ENCODE measurements at regions not wholly inside any gene's neighbourhood (a gene's known extent, or its start where the extent isn't known, plus 50 kb on each side); places are given as distances from the start of the nearest gene placed in this dataset.

GRCh38 chr9:101993771-101994170 is 255.3 kb upstream of the GRIN3A start:
- ChIA-PET POLR2A (no interaction called here), CTCF (no interaction called here)
- intact Hi-C loops (cut with micrococcal nuclease; ENCODE audit: unreplicated experiment) (no loop called here), in situ Hi-C loops (cut with HindIII; ENCODE audit: low pct_unique_long_range_greater_than_20kb, low sequenced_read_pairs) (no loop called here)
- no TSS peak for BruUV-seq (replicated peaks)
- H3K27me3 ChIP-seq (ENCODE audit: control insufficient read depth, insufficient read depth, low read length): no peaks in the 10 kb centered on the region
- H3K4me1 ChIP-seq (ENCODE audit: control insufficient read depth, insufficient read depth, low read length): no peaks in the 10 kb centered on the region
- DNase-seq (ENCODE audit: low read depth, low spot score) (no peak), ATAC-seq (no peak)
- H3K9me3 ChIP-seq (ENCODE audit: control insufficient read depth, insufficient read depth, low read depth, low read length): no peaks in the 10 kb centered on the region
- H3K27ac ChIP-seq (ENCODE audit: low read length): no peak overlapping the region
- H3K36me3 ChIP-seq (ENCODE audit: control insufficient read depth, insufficient read depth, low read length): no peaks in the 10 kb centered on the region
- no peak for TF ChIP-seq REST (IDR thresholded peaks at IDR 0.05; ENCODE audit: insufficient read depth in 1 of 2, low read depth in 2 of 2, low read length in 1 of 2)
- TF ChIP-seq POLR2AphosphoS5 (IDR thresholded peaks at IDR 0.05; ENCODE audit: low read depth, low read length): no peak
- TF ChIP-seq CTCF (IDR thresholded peaks at IDR 0.05): no peak
- TF ChIP-seq TCF7L2 (IDR thresholded peaks at IDR 0.05; ENCODE audit: low read depth, low read length): no peak
- no peak for TF ChIP-seq SIN3A (IDR thresholded peaks at IDR 0.05; ENCODE audit: borderline replicate concordance, insufficient read depth, low read depth, low read length)
- no peak overlapping the region for H3K4me3 ChIP-seq (ENCODE audit: low read depth in 2 of 2, low read length in 2 of 2)

GRCh38 chr9:101991926-101992325 is 253.5 kb upstream of the GRIN3A start:
- DNase-seq (ENCODE audit: low read depth, low spot score): no peak
- ChIA-PET POLR2A (no interaction called here), CTCF (no interaction called here)
- TF ChIP-seq CTCF (IDR thresholded peaks at IDR 0.05) (no peak), SIN3A (IDR thresholded peaks at IDR 0.05; ENCODE audit: borderline replicate concordance, insufficient read depth, low read depth, low read length) (no peak), REST (IDR thresholded peaks at IDR 0.05; ENCODE audit: insufficient read depth in 1 of 2, low read depth in 2 of 2, low read length in 1 of 2) (no peak), TCF7L2 (IDR thresholded peaks at IDR 0.05; ENCODE audit: low read depth, low read length) (no peak), POLR2AphosphoS5 (IDR thresholded peaks at IDR 0.05; ENCODE audit: low read depth, low read length) (no peak)
- H3K36me3 ChIP-seq (ENCODE audit: control insufficient read depth, insufficient read depth, low read length): no peaks in the 10 kb centered on the region
- in situ Hi-C loops (cut with HindIII; ENCODE audit: low pct_unique_long_range_greater_than_20kb, low sequenced_read_pairs) (no loop called here), intact Hi-C loops (cut with micrococcal nuclease; ENCODE audit: unreplicated experiment) (no loop called here)
- no peak overlapping the region for H3K27ac ChIP-seq (ENCODE audit: low read length)
- ATAC-seq: no peak
- no peaks in the 10 kb centered on the region for H3K9me3 ChIP-seq (ENCODE audit: control insufficient read depth, insufficient read depth, low read depth, low read length)
- BruUV-seq (replicated peaks): no TSS peak
- H3K27me3 ChIP-seq (ENCODE audit: control insufficient read depth, insufficient read depth, low read length): no peaks in the 10 kb centered on the region
- H3K4me1 ChIP-seq (ENCODE audit: control insufficient read depth, insufficient read depth, low read length): no peaks in the 10 kb centered on the region
- H3K4me3 ChIP-seq (ENCODE audit: low read depth in 2 of 2, low read length in 2 of 2): no peak overlapping the region
